ENCODE measurements at regions not wholly inside any gene's neighbourhood (a gene's known extent, or its start where the extent isn't known, plus 50 kb on each side); places are given as distances from the start of the nearest gene placed in this dataset.

- CTCF ChIA-PET = interaction anchor here (0.6 kb wide), 1 partner anchor 49 kb away, joined by 4 read pairs; no protein-coding TSS in a partner anchor
- TF ChIP-seq CTCF (conservative IDR thresholded peaks at IDR 0.05; ENCODE audit: low read depth, low read length) (no peak), EZH2 (IDR thresholded peaks at IDR 0.05; ENCODE audit: borderline replicate concordance, low read depth, low read length, poor library complexity, severe bottlenecking) (no peak)
Observed at GRCh38 chr13:98632961-98633360, 56.1 kb upstream of the STK24 start.

GRCh38 chr13:98629055-98629454 is 52.1 kb upstream of the STK24 start:
- BruUV-seq (replicated peaks) = no TSS peak
- no peak for DNase-seq (ENCODE audit: low spot score)
- no peaks in the 10 kb centered on the region for H3K9me3 ChIP-seq (ENCODE audit: low read depth, low read length, poor library complexity, severe bottlenecking)
- TF ChIP-seq CTCF (conservative IDR thresholded peaks at IDR 0.05; ENCODE audit: low read depth, low read length) = no peak
- TF ChIP-seq EZH2 (IDR thresholded peaks at IDR 0.05; ENCODE audit: borderline replicate concordance, low read depth, low read length, poor library complexity, severe bottlenecking) = no peak
- no peaks in the 10 kb centered on the region for H3K27me3 ChIP-seq (replicated peaks; ENCODE audit: insufficient read depth, low read depth, low read length, poor library complexity)
- no peaks in the 10 kb centered on the region for H3K36me3 ChIP-seq (ENCODE audit: insufficient read depth, low read length, poor library complexity, severe bottlenecking)
- peaks cover 6% of the 10 kb centered on the region for H3K4me1 ChIP-seq (ENCODE audit: insufficient read depth, low read length, poor library complexity, severe bottlenecking)
- H3K4me3 ChIP-seq (ENCODE audit: low read depth, low read length, poor library complexity, severe bottlenecking) = no peak overlapping the region
- no peak overlapping the region for H3K27ac ChIP-seq (ENCODE audit: low read depth, low read length, poor library complexity, severe bottlenecking)
- ChIA-PET POLR2A (ENCODE audit: low non-redundant PET) (no interaction called here), CTCF (interaction anchor here (0.7 kb wide), 1 partner anchor 24 kb away, joined by 4 read pairs; no protein-coding TSS in a partner anchor)
- intact Hi-C loops (cut with micrococcal nuclease; ENCODE audit: unreplicated experiment) = no loop called here

More at GRCh38 chr13:98632961-98633360, 56.1 kb upstream of the STK24 start:
- no peak overlapping the region for H3K27ac ChIP-seq (ENCODE audit: low read depth, low read length, poor library complexity, severe bottlenecking)
- no peaks in the 10 kb centered on the region for H3K27me3 ChIP-seq (replicated peaks; ENCODE audit: insufficient read depth, low read depth, low read length, poor library complexity)
- POLR2A ChIA-PET (ENCODE audit: low non-redundant PET) = no interaction called here
- H3K9me3 ChIP-seq (ENCODE audit: low read depth, low read length, poor library complexity, severe bottlenecking) = no peaks in the 10 kb centered on the region
- no peaks in the 10 kb centered on the region for H3K36me3 ChIP-seq (ENCODE audit: insufficient read depth, low read length, poor library complexity, severe bottlenecking)
- H3K4me3 ChIP-seq (ENCODE audit: low read depth, low read length, poor library complexity, severe bottlenecking) = no peak overlapping the region
- DNase-seq (ENCODE audit: low spot score) = no peak
- no peaks in the 10 kb centered on the region for H3K4me1 ChIP-seq (ENCODE audit: insufficient read depth, low read length, poor library complexity, severe bottlenecking)
- intact Hi-C loops (cut with micrococcal nuclease; ENCODE audit: unreplicated experiment) = no loop called here
- no TSS peak for BruUV-seq (replicated peaks)

Measured in A673 (cell line).